Neural crest cell (in vitro differentiated cells): ENCODE measurements at regions not wholly inside any gene's neighbourhood (a gene's known extent, or its start where the extent isn't known, plus 50 kb on each side); places are given as distances from the start of the nearest gene placed in this dataset.

Experiments
- DNase-seq: peaks from one replicate; pipeline ENCODE4 v3.0.0; 2021; ENCODE audit warnings: low read depth, mixed read lengths, low spot score
- H3K27ac Mint-ChIP-seq: one replicate; pipeline ENCODE4 v1.8.0; 2021; ENCODE audit warnings: mild to moderate bottlenecking, mixed read lengths; ENCODE audit not compliant: unreplicated experiment
- H3K27me3 Mint-ChIP-seq: 2 replicates; pipeline ENCODE4 v1.8.0; 2021; ENCODE audit warnings: low read depth, mild to moderate bottlenecking, mixed read lengths
- H3K36me3 Mint-ChIP-seq: 2 replicates; pipeline ENCODE4 v1.8.0; 2021; ENCODE audit warnings: low read depth, mild to moderate bottlenecking, mixed read lengths
- H3K4me1 Mint-ChIP-seq: 2 replicates; pipeline ENCODE4 v1.8.0; 2021; ENCODE audit warnings: mixed read lengths
- H3K4me3 Mint-ChIP-seq: one replicate; pipeline ENCODE4 v1.8.0; 2021; ENCODE audit warnings: mild to moderate bottlenecking, mixed read lengths
- H3K9me3 Mint-ChIP-seq: 2 replicates; pipeline ENCODE4 v1.8.0; 2021; ENCODE audit warnings: mixed read lengths
- TF ChIP-seq, protein P1 (sequence below): fragments of 200-600 bp; sonication (generic); conservative IDR thresholded peaks from 2 replicates; pipeline ENCODE4 v1.5.0; 2021; ENCODE audit warnings: antibody characterized with exemption, mild to moderate bottlenecking

DNA sequence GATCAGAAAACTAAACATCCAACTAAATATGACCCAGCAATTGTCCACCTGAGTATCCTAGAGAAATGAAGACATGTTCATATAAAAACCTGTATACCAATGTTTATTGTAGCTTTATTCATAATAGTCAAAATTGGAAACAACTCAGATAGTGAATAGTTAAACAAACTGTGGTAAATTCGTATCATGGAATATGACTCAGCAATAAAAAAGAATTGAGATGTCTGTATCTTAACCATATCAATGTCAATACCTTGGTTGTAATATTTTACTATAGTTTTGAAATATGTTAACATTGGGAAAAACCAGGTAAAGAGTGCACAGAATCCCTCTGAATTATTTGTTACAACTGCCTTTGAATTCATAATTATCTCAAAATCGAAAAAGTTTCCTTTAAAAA, 159.3 kb upstream of the GAP43 start:
- H3K9me3 Mint-ChIP-seq = peaks cover 6% of the 10 kb centered on the region
- TF ChIP-seq, protein P1, sequence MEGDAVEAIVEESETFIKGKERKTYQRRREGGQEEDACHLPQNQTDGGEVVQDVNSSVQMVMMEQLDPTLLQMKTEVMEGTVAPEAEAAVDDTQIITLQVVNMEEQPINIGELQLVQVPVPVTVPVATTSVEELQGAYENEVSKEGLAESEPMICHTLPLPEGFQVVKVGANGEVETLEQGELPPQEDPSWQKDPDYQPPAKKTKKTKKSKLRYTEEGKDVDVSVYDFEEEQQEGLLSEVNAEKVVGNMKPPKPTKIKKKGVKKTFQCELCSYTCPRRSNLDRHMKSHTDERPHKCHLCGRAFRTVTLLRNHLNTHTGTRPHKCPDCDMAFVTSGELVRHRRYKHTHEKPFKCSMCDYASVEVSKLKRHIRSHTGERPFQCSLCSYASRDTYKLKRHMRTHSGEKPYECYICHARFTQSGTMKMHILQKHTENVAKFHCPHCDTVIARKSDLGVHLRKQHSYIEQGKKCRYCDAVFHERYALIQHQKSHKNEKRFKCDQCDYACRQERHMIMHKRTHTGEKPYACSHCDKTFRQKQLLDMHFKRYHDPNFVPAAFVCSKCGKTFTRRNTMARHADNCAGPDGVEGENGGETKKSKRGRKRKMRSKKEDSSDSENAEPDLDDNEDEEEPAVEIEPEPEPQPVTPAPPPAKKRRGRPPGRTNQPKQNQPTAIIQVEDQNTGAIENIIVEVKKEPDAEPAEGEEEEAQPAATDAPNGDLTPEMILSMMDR = no peak
- no peak overlapping the region for H3K4me3 Mint-ChIP-seq
- DNase-seq = no peak
- no peaks in the 10 kb centered on the region for H3K4me1 Mint-ChIP-seq
- peaks cover 2% of the 10 kb centered on the region for H3K36me3 Mint-ChIP-seq
- H3K27me3 Mint-ChIP-seq = no peaks in the 10 kb centered on the region
- H3K27ac Mint-ChIP-seq = no peak overlapping the region

DNA sequence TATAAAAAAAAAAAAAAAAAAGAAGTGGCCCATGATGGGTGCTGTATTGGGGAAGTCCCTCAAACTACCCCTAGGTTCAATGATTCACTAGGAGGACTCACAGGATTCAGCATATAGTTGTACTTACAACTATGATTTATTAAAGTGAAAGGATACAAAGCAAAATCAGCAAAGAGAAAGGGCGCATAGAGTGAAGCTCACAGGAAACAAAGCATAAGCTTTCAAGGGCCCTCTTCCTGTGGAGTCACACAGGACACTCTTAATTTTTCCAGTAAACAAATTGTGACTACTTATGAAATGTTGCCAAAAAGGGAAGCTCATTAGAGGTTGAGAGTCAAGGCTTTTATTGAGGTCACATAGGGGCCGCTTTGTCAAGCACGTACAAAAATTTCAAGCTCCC, 153.7 kb upstream of the GAP43 start:
- Mint-ChIP-seq H3K4me3 (no peak overlapping the region), H3K9me3 (peaks cover 3% of the 10 kb centered on the region), H3K4me1 (no peaks in the 10 kb centered on the region), H3K27me3 (no peaks in the 10 kb centered on the region), H3K27ac (no peak overlapping the region), H3K36me3 (no peaks in the 10 kb centered on the region)
- DNase-seq = no peak
- TF ChIP-seq, protein P1 = no peak

DNA sequence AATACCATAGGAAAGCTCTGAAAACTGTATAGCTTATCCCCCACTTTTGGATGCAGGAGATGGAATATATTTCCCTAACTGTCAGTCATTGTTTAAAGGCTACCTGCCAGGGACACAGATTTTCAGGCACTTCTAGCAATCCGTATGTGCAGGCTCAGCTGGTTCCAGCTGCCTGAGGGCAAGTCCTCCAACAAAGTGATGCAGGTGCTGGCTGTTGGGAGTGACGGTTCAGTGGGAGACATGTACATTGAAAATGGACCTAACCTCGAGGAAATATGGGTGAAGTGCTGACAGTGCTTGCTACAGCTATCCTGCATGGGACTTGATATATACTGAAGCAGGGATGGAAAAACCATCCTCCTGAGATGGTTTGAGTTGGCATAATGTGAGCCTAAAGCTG, 153.1 kb upstream of the GAP43 start:
- TF ChIP-seq, protein P1 = no peak
- H3K27me3 Mint-ChIP-seq = no peaks in the 10 kb centered on the region
- no peak for DNase-seq
- no peaks in the 10 kb centered on the region for H3K36me3 Mint-ChIP-seq
- H3K27ac Mint-ChIP-seq = no peak overlapping the region
- H3K4me1 Mint-ChIP-seq = peaks cover 5% of the 10 kb centered on the region
- H3K9me3 Mint-ChIP-seq = peaks cover 3% of the 10 kb centered on the region
- no peak overlapping the region for H3K4me3 Mint-ChIP-seq

DNA sequence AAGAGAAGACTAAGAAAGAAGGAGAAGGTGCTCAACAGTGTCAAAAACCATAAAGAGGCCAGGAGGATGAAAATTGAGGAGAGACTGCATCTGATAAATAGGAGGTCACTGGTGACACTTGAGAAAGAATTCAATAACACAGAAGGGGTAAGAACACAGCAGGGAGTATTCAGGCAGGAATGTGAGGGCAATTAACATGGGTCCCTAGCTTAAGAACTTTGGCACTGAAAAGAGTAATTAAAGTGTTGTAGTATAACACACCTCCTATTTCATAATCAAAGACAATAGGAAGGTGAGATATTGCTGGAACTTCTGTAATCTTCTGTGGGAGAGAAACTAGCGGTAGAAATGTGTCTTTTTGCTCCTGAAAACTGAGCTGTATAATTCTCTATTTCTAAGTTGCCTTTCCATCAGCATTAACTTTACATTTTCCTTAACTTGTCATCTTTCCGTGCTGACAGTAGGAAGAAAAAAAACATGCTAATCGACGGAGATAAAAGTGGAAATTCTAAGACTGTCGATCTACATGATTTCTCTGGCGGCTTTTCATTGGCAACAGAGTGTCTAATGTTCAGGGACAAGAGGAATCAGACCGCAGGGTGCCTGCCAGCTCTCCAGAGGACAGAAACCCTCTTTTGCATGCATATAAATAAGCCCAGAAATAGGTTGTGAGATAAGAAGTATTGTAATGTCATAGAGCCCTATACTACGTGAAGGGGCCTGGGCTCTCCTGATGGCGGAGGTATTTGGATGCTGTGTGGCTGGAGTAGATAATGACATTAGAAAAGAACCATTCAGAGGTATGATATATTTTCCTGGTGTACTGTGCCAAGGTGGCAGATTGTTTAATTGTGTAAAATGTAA, 147.9 kb upstream of the GAP43 start:
- peaks cover 7% of the 10 kb centered on the region for H3K4me1 Mint-ChIP-seq
- DNase-seq = no peak
- H3K27ac Mint-ChIP-seq = no peak overlapping the region
- H3K9me3 Mint-ChIP-seq = no peaks in the 10 kb centered on the region
- no peaks in the 10 kb centered on the region for H3K27me3 Mint-ChIP-seq
- H3K36me3 Mint-ChIP-seq = no peaks in the 10 kb centered on the region
- TF ChIP-seq, protein P1 = no peak
- H3K4me3 Mint-ChIP-seq = no peak overlapping the region

DNA sequence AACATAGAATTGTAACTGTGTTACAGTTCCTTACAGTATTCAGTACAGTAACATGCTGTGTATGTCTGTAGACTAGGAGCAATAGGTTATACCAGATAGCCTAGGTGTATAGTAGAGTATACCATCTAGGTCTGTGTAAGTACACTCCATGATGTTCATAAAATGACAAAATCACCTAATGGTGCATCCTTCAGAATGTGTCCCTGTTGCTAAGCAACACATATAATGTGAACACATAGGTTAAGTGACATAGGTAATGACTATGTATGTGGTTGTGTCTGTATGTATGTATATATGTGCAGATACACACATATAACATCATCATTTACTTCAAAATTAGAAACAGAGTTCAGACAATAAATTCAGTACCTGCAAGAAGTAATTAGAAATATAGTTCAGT, 146.8 kb upstream of the GAP43 start:
- Mint-ChIP-seq H3K27me3 (no peaks in the 10 kb centered on the region), H3K4me3 (no peak overlapping the region), H3K36me3 (peaks cover 2% of the 10 kb centered on the region), H3K27ac (no peak overlapping the region), H3K4me1 (peaks cover 7% of the 10 kb centered on the region), H3K9me3 (peaks cover 2% of the 10 kb centered on the region)
- no peak for DNase-seq
- TF ChIP-seq, protein P1 = no peak
